Glutamatergic neuron (in vitro differentiated cells): ENCODE measurements at regions not wholly inside any gene's neighbourhood (a gene's known extent, or its start where the extent isn't known, plus 50 kb on each side); places are given as distances from the start of the nearest gene placed in this dataset.

Experiments used
- DNase-seq: peaks from one replicate; pipeline ENCODE4 v3.0.0; 2022
- H3K27ac Mint-ChIP-seq: one replicate; pipeline ENCODE4 v1.8.0; 2020; ENCODE audit warnings: mild to moderate bottlenecking, mixed read lengths, inconsistent platforms; ENCODE audit not compliant: unreplicated experiment
- H3K27me3 Mint-ChIP-seq: one replicate; pipeline ENCODE4 v1.8.0; 2020; ENCODE audit warnings: mild to moderate bottlenecking, moderate library complexity, mixed read lengths, inconsistent platforms; ENCODE audit not compliant: unreplicated experiment
- H3K36me3 Mint-ChIP-seq: one replicate; pipeline ENCODE4 v1.8.0; 2020; ENCODE audit warnings: mild to moderate bottlenecking, mixed read lengths, inconsistent platforms; ENCODE audit not compliant: unreplicated experiment
- H3K4me1 Mint-ChIP-seq: one replicate; pipeline ENCODE4 v1.8.0; 2020; ENCODE audit warnings: mild to moderate bottlenecking, low read depth, mixed read lengths, inconsistent platforms; ENCODE audit not compliant: unreplicated experiment
- H3K4me3 Mint-ChIP-seq: one replicate; pipeline ENCODE4 v1.8.0; 2020; ENCODE audit warnings: mild to moderate bottlenecking, mixed read lengths, inconsistent platforms; ENCODE audit not compliant: unreplicated experiment
- H3K9me3 Mint-ChIP-seq: one replicate; pipeline ENCODE4 v1.8.0; 2020; ENCODE audit warnings: mild to moderate bottlenecking, moderate library complexity, mixed read lengths, inconsistent platforms; ENCODE audit not compliant: unreplicated experiment
- TF ChIP-seq, protein P1 (sequence below): fragments of 200-600 bp; sonication (generic); IDR thresholded peaks from one replicate; pipeline ENCODE4 v1.5.0; 2021; ENCODE audit not compliant: partially characterized antibody, unreplicated experiment

DNA sequence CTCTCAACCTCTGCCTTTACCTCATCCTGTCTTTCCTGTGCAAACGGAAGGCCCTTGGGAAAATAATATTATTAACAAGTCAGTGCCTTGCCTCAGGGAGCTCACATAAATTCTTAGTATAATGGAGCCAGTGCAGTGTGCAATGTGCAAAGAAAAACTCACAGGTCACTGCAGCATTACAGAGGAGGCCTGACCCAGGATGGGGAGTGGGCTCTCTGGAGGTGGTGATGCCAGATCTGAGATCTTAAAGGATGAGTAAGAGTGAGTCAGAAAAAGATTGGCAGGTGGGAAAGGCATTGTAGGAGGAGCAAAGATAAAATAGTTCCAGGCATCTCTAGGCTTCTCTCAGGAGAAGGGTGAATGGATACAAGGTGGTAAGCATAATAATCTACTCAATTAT is 185.6 kb upstream of the ADAMTS9 start:
- Mint-ChIP-seq H3K4me1 (peaks cover 18% of the 10 kb centered on the region), H3K4me3 (no peak overlapping the region), H3K27me3 (peaks cover 2% of the 10 kb centered on the region), H3K9me3 (no peaks in the 10 kb centered on the region), H3K27ac (no peak overlapping the region), H3K36me3 (no peaks in the 10 kb centered on the region)
- DNase-seq = no peak
- TF ChIP-seq, protein P1, sequence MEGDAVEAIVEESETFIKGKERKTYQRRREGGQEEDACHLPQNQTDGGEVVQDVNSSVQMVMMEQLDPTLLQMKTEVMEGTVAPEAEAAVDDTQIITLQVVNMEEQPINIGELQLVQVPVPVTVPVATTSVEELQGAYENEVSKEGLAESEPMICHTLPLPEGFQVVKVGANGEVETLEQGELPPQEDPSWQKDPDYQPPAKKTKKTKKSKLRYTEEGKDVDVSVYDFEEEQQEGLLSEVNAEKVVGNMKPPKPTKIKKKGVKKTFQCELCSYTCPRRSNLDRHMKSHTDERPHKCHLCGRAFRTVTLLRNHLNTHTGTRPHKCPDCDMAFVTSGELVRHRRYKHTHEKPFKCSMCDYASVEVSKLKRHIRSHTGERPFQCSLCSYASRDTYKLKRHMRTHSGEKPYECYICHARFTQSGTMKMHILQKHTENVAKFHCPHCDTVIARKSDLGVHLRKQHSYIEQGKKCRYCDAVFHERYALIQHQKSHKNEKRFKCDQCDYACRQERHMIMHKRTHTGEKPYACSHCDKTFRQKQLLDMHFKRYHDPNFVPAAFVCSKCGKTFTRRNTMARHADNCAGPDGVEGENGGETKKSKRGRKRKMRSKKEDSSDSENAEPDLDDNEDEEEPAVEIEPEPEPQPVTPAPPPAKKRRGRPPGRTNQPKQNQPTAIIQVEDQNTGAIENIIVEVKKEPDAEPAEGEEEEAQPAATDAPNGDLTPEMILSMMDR = no peak

DNA sequence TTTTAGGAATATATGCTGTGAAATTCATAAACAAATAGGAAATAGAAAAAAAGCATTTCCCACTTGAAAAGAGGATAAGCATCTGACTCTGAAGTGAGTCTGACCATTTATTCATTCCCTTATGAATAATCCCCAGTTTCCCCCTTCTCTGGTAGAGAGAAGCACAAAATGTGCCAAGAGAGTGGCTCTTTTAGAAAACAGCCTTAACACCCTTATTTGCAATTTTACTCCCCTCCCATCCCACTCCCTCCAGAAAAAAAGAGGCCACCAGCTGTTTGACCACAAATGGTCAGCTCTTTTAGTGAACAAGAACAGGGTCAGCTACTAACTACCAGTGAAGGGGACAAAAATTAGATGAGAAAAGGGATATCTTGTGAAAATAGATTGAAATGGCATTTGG is 184.5 kb upstream of the ADAMTS9 start:
- H3K27ac Mint-ChIP-seq = peak overlapping the region; percentile 5
- TF ChIP-seq, protein P1 = no peak

DNA sequence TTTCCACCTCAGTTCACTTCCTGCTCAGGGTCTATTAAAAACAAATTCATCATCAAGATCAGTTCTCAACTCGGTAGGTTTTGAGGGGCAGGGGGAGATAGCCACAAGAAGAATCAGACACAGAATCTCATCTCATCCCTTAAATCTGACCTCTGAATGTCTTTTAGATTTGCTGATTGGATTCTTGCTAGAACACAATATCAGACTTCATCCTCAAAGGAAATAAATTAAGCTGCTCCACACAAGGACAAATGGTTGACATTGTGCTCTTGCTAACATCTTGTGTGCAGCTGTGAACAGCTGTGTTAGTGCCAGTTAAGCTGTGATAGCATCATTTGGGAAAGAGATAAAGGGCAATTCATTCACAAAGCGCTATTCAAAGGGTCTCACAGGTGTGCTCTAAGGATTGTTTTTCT is 184.0 kb upstream of the ADAMTS9 start:
- Mint-ChIP-seq H3K27me3 (peaks cover 2% of the 10 kb centered on the region), H3K36me3 (no peaks in the 10 kb centered on the region), H3K4me1 (peaks cover 20% of the 10 kb centered on the region), H3K4me3 (no peak overlapping the region), H3K27ac (no peak overlapping the region), H3K9me3 (no peaks in the 10 kb centered on the region)
- TF ChIP-seq, protein P1 = no peak
- DNase-seq = no peak

More for the DNA sequence above, 184.5 kb upstream of the ADAMTS9 start:
- peaks cover 2% of the 10 kb centered on the region for H3K27me3 Mint-ChIP-seq
- no peaks in the 10 kb centered on the region for H3K9me3 Mint-ChIP-seq
- no peaks in the 10 kb centered on the region for H3K36me3 Mint-ChIP-seq
- no peak for DNase-seq
- H3K4me1 Mint-ChIP-seq = peaks cover 20% of the 10 kb centered on the region
- no peak overlapping the region for H3K4me3 Mint-ChIP-seq

DNA sequence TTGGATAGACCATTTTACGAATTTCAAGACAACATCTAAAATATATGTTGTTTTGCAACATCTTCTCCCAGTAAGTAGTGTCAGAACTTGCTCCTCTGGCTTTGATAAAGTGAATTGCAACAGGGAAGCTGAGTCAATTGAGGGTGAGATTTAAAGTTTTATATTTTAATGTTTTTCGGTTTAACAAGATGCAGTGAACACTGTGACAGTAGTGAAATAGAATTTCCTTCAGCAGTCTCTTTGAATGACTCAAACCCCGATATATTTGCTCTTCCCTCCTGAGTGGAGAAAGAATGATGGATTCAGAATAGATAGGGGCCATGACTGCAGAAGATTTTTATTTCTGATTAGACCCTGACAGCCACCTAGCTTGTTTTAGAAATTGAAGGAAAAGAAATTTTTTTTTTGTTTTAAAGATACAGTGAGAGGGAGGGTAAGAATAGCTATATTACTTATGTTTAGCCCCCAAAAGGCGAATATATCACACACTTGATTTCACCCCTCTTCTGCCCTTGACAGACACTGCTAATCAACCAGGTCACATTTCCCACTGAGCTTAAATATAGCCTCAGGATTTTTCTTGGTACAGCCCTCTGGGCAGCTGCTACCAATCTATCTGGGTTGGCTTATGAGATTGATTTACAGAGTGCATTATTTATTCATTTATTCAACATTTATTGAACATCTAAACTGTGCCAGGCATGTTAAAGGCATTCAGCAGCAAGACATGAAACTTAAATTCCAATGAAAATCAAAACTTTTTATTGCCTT is 183.3 kb upstream of the ADAMTS9 start:
- Mint-ChIP-seq H3K4me1 (peaks cover 21% of the 10 kb centered on the region), H3K36me3 (no peaks in the 10 kb centered on the region), H3K27me3 (peaks cover 2% of the 10 kb centered on the region), H3K27ac (no peak overlapping the region), H3K4me3 (no peak overlapping the region), H3K9me3 (no peaks in the 10 kb centered on the region)
- TF ChIP-seq, protein P1 = no peak
- no peak for DNase-seq

DNA sequence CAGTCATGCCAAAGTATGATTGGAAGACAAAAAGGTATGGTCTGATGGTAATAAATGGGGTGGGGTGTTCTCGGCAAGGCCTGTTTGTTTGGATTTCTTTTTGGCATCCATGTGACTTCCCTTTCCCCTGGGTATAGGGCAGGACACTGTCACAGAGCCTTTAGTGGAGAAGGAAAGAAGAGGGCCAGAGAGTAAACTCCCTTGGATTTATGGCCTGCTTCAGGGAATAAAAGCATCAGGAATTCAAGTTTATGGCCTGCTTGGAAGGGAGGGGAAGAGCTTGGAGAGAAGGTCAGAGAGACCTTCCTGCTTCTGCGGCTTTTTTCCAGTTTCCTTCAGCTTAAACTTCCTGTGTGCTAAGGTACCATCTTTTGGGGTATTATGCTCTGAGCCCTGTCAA is 179.4 kb upstream of the ADAMTS9 start:
- Mint-ChIP-seq H3K9me3 (no peaks in the 10 kb centered on the region), H3K4me1 (peaks cover 25% of the 10 kb centered on the region), H3K36me3 (no peaks in the 10 kb centered on the region), H3K27ac (no peak overlapping the region), H3K27me3 (no peaks in the 10 kb centered on the region), H3K4me3 (no peak overlapping the region)
- TF ChIP-seq, protein P1 = no peak
- no peak for DNase-seq
